A549 (cell line): ENCODE measurements at regions not wholly inside any gene's neighbourhood (a gene's known extent, or its start where the extent isn't known, plus 50 kb on each side); places are given as distances from the start of the nearest gene placed in this dataset.

Experiments
- ATAC-seq, 2 experiments: fragments of 200-7000 bp in 1 of 2; fragments of >200 bp in 1 of 2; cut with Nextera tagmentation in 1 of 2; cut with Tn5 transposase in 1 of 2; 3 replicates each; pipeline versions ENCODE4 v1.8.0 to v1.9.1; 2018 to 2020; ENCODE audit warnings: mild to moderate bottlenecking in 1 of 2, moderate library complexity in 1 of 2
- CTCF ChIA-PET: fragments of 300-600 bp; sonication (Branson Sonifier 250); formaldehyde crosslinking; extraction: SDS; loops from one replicate; lab custom pipeline; 2021; ENCODE audit warnings: antibody characterized with exemption, inconsistent platforms; lab: Yijun Ruan, JAX
- POLR2A ChIA-PET: fragments of 350-600 bp; formaldehyde crosslinking; extraction: SDS; loops from one replicate; lab custom pipeline; 2021; ENCODE audit warnings: antibody characterized with exemption, inconsistent platforms; lab: Yijun Ruan, JAX
- DNase-seq, 2 experiments: peaks; one replicate each; pipeline versions ENCODE4 v3.0.0 to v3.0.0-alpha.2; 2011 to 2016; ENCODE audit warnings: low read depth in 1 of 2, low spot score in 1 of 2
- FAIRE-seq: peaks from 2 replicates; lab custom pipeline; 2011; peaks lifted over from hg19 to GRCh38; lab: Jason Lieb, UNC
- H3K27ac ChIP-seq, 2 experiments: fragments of >200 bp; sonication (Bioruptor Twin); formaldehyde crosslinking; 3 replicates each; pipeline ENCODE4 v1.5.1; 2016 to 2017
- H3K4me1 ChIP-seq: fragments of >200 bp; sonication (Bioruptor Twin); formaldehyde crosslinking; 3 replicates; pipeline ENCODE4 v1.6.1; 2016
- H3K4me2 ChIP-seq: fragments of >200 bp; sonication (Bioruptor Twin); formaldehyde crosslinking; 3 replicates; pipeline ENCODE4 v1.6.1; 2016
- H3K4me3 ChIP-seq: fragments of >200 bp; sonication (Bioruptor Twin); formaldehyde crosslinking; 3 replicates; pipeline ENCODE4 v1.5.1; 2016
- H3K9me3 ChIP-seq: fragments of >200 bp; sonication (Bioruptor Twin); formaldehyde crosslinking; 3 replicates; pipeline ENCODE4 v1.6.1; 2016
- BHLHE40 ChIP-seq: IDR thresholded peaks from 2 replicates; pipeline ENCODE4 v1.6.1; 2012; ENCODE audit warnings: low read depth, low read length, inconsistent platforms
- CBX8 ChIP-seq: fragments of 200-600 bp; sonication (generic); IDR thresholded peaks from 2 replicates; pipeline ENCODE4 v1.6.1; 2016
- CEBPB ChIP-seq, 2 experiments: fragments of >200 bp in 1 of 2; sonication (Bioruptor Twin) in 1 of 2; formaldehyde crosslinking in 1 of 2; IDR thresholded peaks; 2 replicates each; pipeline ENCODE4 v1.6.1; 2012 to 2016
- CHD4 ChIP-seq: fragments of 200-600 bp; sonication (generic); IDR thresholded peaks from 2 replicates; pipeline ENCODE4 v1.6.1; 2016; ENCODE audit warnings: antibody characterized with exemption, mild to moderate bottlenecking, borderline replicate concordance
- EHMT2 ChIP-seq: fragments of 200-600 bp; sonication (generic); IDR thresholded peaks from 2 replicates; pipeline ENCODE4 v1.6.1; 2016; ENCODE audit warnings: antibody characterized with exemption, low read depth, mild to moderate bottlenecking, moderate library complexity
- ESRRA ChIP-seq: fragments of 150-350 bp; IDR thresholded peaks from 2 replicates; pipeline ENCODE4 v1.6.1; 2014; ENCODE audit warnings: mild to moderate bottlenecking, low read length, borderline replicate concordance
- FOSB ChIP-seq: fragments of 250-450 bp; sonication (Bioruptor Pico); IDR thresholded peaks from 2 replicates; pipeline ENCODE4 v1.5.0; 2020; ENCODE audit warnings: mild to moderate bottlenecking, moderate library complexity
- FOSL2 ChIP-seq, 2 experiments: fragments of 450-650 bp in 1 of 2; fragments of >200 bp in 1 of 2; sonication (Bioruptor Twin) in 1 of 2; formaldehyde crosslinking; IDR thresholded peaks; 2 replicates each; pipeline versions ENCODE4 v1.5.0 to v1.6.1; 2016 to 2020; ENCODE audit warnings: mild to moderate bottlenecking in 1 of 2, moderate library complexity in 1 of 2
- HOXB13 ChIP-seq: fragments of 250-450 bp; sonication (Bioruptor Pico); IDR thresholded peaks from 2 replicates; pipeline ENCODE4 v1.5.0; 2020; ENCODE audit warnings: low read depth, mild to moderate bottlenecking, moderate library complexity
- HOXB5 ChIP-seq: fragments of 250-450 bp; sonication (Bioruptor Pico); IDR thresholded peaks from 2 replicates; pipeline ENCODE4 v1.5.0; 2020; ENCODE audit warnings: mild to moderate bottlenecking, moderate library complexity
- JUN ChIP-seq, 2 experiments: fragments of >200 bp; sonication (Bioruptor Twin); formaldehyde crosslinking; IDR thresholded peaks; 2 replicates in 1 of 2; 3 replicates in 1 of 2; pipeline ENCODE4 v1.6.1; 2016 to 2017
- KDM1A ChIP-seq: fragments of 200-600 bp; sonication (generic); IDR thresholded peaks from 2 replicates; pipeline ENCODE4 v1.6.1; 2016; ENCODE audit warnings: low read depth, mild to moderate bottlenecking
- KDM5A ChIP-seq: fragments of 200-600 bp; sonication (generic); IDR thresholded peaks from 2 replicates; pipeline ENCODE4 v1.6.1; 2016; ENCODE audit warnings: antibody characterized with exemption, mild to moderate bottlenecking
- MAX ChIP-seq: IDR thresholded peaks from 2 replicates; pipeline ENCODE4 v1.6.1; 2012
- MAZ ChIP-seq: fragments of 150-350 bp; IDR thresholded peaks from 2 replicates; pipeline ENCODE4 v1.6.1; 2014; ENCODE audit warnings: antibody characterized with exemption, low read depth, low read length, borderline replicate concordance
- MYC ChIP-seq: IDR thresholded peaks from 2 replicates; pipeline ENCODE4 v1.6.1; 2012; ENCODE audit warnings: mild to moderate bottlenecking, inconsistent platforms, low read length, improper control_type of control experiment, borderline replicate concordance
- NFE2L2 ChIP-seq: fragments of 150-350 bp; conservative IDR thresholded peaks from 2 replicates; pipeline ENCODE4 v1.6.1; 2014; ENCODE audit warnings: low read length
- PHF8 ChIP-seq: fragments of 200-600 bp; sonication (generic); IDR thresholded peaks from 2 replicates; pipeline ENCODE4 v1.6.1; 2016; ENCODE audit warnings: low read depth, mild to moderate bottlenecking, antibody characterized with exemption, moderate library complexity, borderline replicate concordance
- RAD21 ChIP-seq, 2 experiments: fragments of >200 bp in 1 of 2; sonication (Bioruptor Twin) in 1 of 2; formaldehyde crosslinking in 1 of 2; IDR thresholded peaks in 1 of 2; conservative IDR thresholded peaks in 1 of 2; 2 replicates in 1 of 2; 3 replicates in 1 of 2; pipeline ENCODE4 v1.6.1; 2012 to 2018; ENCODE audit warnings: inconsistent platforms in 1 of 2
- RFX5 ChIP-seq: fragments of 450-650 bp; IDR thresholded peaks from 2 replicates; pipeline ENCODE4 v1.7.1; 2014; ENCODE audit warnings: antibody characterized with exemption, mild to moderate bottlenecking, moderate library complexity
- RNF2 ChIP-seq: fragments of 200-600 bp; sonication (generic); IDR thresholded peaks from 2 replicates; pipeline ENCODE4 v1.6.1; 2016; ENCODE audit warnings: low read depth, mild to moderate bottlenecking, antibody characterized with exemption, moderate library complexity, borderline replicate concordance
- TFCP2L1 ChIP-seq: fragments of 250-450 bp; sonication (Bioruptor Pico); IDR thresholded peaks from 2 replicates; pipeline ENCODE4 v1.5.0; 2021; ENCODE audit warnings: mild to moderate bottlenecking
- TP53 ChIP-seq: fragments of 250-450 bp; sonication (Bioruptor Pico); IDR thresholded peaks from 2 replicates; pipeline ENCODE4 v1.5.0; 2021; ENCODE audit warnings: mild to moderate bottlenecking, moderate library complexity
- ZFP36 ChIP-seq: fragments of 450-650 bp; IDR thresholded peaks from 2 replicates; pipeline ENCODE4 v1.6.1; 2014; ENCODE audit warnings: borderline replicate concordance; ENCODE audit not compliant: partially characterized antibody
- ZNF302 ChIP-seq: fragments of 250-450 bp; sonication (Bioruptor Pico); IDR thresholded peaks from 2 replicates; pipeline ENCODE4 v1.9.0; 2021; ENCODE audit warnings: inconsistent platforms, mild to moderate bottlenecking, moderate library complexity
- ZSCAN20 ChIP-seq: fragments of 250-450 bp; sonication (Bioruptor Pico); IDR thresholded peaks from 2 replicates; pipeline ENCODE4 v1.8.0; 2022; ENCODE audit warnings: mild to moderate bottlenecking, moderate library complexity
- WGBS: methylation state at CpG from one replicate; pipeline ENCODE4 v1.1.6; 2017; ENCODE audit errors: missing lambda C conversion rate; 5-methylcytosine and 5-hydroxymethylcytosine counted together
- TF ChIP-seq, protein P1 (sequence below): fragments of >200 bp; sonication (Bioruptor Twin); formaldehyde crosslinking; IDR thresholded peaks from 2 replicates; pipeline ENCODE4 v1.6.1; 2016
- TF ChIP-seq, protein P2 (sequence below): fragments of 250-450 bp; sonication (Bioruptor Pico); IDR thresholded peaks from 2 replicates; pipeline ENCODE4 v1.5.0; 2021; ENCODE audit warnings: mild to moderate bottlenecking, moderate library complexity, borderline replicate concordance
- TF ChIP-seq, protein P3 (sequence below): IDR thresholded peaks from 2 replicates; pipeline ENCODE4 v1.6.1; 2012
- TF ChIP-seq, protein P4 (sequence below): fragments of 150-350 bp; IDR thresholded peaks from 2 replicates; pipeline ENCODE4 v1.6.1; 2014; ENCODE audit warnings: low read depth, mild to moderate bottlenecking, low read length

DNA sequence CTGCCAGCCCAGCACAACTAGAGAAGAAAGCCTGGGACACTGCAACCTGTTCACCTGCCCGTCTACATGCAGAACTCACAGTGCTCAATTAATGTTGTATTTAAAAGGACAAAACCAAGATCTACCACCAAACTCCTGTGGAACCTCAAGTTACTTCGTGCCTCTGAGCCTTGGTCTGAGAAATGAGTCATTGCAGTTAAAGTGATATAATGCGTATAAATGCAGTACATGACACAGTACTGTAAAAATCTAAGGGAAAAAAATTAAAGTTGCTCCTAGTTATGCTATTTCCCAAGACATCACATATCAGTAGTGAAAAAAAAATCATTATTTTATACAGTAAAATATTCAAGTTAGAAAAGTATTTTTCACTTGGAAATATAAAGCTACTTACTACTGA, 138.9 kb downstream of the ZIC4 start:
- ChIA-PET CTCF (no interaction called here), POLR2A (no interaction called here)
- no peak overlapping the region for H3K27ac ChIP-seq
- ATAC-seq (no peak), FAIRE-seq (no peak), DNase-seq (no peak)
- H3K9me3 ChIP-seq = no peaks in the 10 kb centered on the region
- no peaks in the 10 kb centered on the region for H3K4me1 ChIP-seq
- H3K4me3 ChIP-seq = no peak overlapping the region
- H3K4me2 ChIP-seq = no peak overlapping the region
- TF ChIP-seq CHD4 (no peak), ZFP36 (no peak), BHLHE40 (no peak), EHMT2 (no peak), HOXB13 (no peak), PHF8 (no peak), FOSL2 (IDR thresholded peaks at IDR 0.05) (no peak), FOSL2 (CRISPR knock-in tag; IDR thresholded peaks at IDR 0.05) (no peak)
- TF ChIP-seq, protein P1, sequence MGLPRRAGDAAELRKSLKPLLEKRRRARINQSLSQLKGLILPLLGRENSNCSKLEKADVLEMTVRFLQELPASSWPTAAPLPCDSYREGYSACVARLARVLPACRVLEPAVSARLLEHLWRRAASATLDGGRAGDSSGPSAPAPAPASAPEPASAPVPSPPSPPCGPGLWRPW = no peak
- TF ChIP-seq, protein P2, sequence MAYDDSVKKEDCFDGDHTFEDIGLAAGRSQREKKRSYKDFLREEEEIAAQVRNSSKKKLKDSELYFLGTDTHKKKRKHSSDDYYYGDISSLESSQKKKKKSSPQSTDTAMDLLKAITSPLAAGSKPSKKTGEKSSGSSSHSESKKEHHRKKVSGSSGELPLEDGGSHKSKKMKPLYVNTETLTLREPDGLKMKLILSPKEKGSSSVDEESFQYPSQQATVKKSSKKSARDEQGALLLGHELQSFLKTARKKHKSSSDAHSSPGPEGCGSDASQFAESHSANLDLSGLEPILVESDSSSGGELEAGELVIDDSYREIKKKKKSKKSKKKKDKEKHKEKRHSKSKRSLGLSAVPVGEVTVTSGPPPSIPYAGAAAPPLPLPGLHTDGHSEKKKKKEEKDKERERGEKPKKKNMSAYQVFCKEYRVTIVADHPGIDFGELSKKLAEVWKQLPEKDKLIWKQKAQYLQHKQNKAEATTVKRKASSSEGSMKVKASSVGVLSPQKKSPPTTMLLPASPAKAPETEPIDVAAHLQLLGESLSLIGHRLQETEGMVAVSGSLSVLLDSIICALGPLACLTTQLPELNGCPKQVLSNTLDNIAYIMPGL = no peak
- 22% methylated on average over 3 of the region's 3 CpGs for WGBS

- 73% methylated on average over 2 of the region's 2 CpGs for WGBS
Measured at GRCh38 chr3:147257944-147258343, 148.4 kb downstream of the ZIC4 start.

DNA sequence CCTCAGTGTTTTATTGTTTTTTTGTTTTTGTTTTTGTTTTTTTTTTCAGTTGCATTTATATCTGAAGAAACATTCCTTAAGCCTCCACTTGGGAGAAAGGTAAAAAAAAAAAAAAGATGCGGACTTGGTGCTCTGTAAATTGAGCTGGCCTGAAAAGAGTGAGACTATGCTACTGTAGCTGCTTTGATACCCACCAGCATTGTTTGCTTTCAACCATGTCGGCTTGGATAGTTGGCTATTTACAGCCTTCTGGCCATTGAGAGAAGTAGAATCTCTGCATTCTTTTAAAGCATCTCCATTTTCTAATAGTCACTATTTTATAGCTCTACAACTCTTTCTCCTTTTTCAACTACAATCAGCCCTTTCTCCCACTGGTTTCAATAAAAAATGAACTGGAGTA, 149.6 kb downstream of the ZIC4 start:
- POLR2A ChIA-PET = no interaction called here

More at GRCh38 chr3:147257944-147258343, 148.4 kb downstream of the ZIC4 start:
- DNase-seq (no peak), ATAC-seq (no peak), FAIRE-seq (no peak)
- H3K4me2 ChIP-seq = no peak overlapping the region
- no peaks in the 10 kb centered on the region for H3K4me1 ChIP-seq
- TF ChIP-seq ZNF302 (no peak), ZFP36 (no peak), TFCP2L1 (CRISPR knock-in tag) (no peak), ESRRA (no peak), RNF2 (no peak), ZSCAN20 (CRISPR knock-in tag) (no peak), MAX (no peak), KDM1A (no peak), JUN (IDR thresholded peaks at IDR 0.05) (no peak), RAD21 (conservative IDR thresholded peaks at IDR 0.05 in 1 of 2, IDR thresholded peaks at IDR 0.05 in 1 of 2) (no peak), NFE2L2 (no peak), RFX5 (no peak), CBX8 (no peak), TP53 (CRISPR knock-in tag) (no peak), CEBPB (IDR thresholded peaks at IDR 0.05) (no peak), HOXB5 (CRISPR knock-in tag) (no peak), KDM5A (no peak), MAZ (no peak)
- TF ChIP-seq, protein P3, sequence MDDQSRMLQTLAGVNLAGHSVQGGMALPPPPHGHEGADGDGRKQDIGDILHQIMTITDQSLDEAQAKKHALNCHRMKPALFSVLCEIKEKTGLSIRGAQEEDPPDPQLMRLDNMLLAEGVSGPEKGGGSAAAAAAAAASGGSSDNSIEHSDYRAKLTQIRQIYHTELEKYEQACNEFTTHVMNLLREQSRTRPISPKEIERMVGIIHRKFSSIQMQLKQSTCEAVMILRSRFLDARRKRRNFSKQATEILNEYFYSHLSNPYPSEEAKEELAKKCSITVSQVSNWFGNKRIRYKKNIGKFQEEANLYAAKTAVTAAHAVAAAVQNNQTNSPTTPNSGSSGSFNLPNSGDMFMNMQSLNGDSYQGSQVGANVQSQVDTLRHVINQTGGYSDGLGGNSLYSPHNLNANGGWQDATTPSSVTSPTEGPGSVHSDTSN = no peak
- TF ChIP-seq, protein P4, sequence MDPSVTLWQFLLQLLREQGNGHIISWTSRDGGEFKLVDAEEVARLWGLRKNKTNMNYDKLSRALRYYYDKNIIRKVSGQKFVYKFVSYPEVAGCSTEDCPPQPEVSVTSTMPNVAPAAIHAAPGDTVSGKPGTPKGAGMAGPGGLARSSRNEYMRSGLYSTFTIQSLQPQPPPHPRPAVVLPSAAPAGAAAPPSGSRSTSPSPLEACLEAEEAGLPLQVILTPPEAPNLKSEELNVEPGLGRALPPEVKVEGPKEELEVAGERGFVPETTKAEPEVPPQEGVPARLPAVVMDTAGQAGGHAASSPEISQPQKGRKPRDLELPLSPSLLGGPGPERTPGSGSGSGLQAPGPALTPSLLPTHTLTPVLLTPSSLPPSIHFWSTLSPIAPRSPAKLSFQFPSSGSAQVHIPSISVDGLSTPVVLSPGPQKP = no peak
- no peaks in the 10 kb centered on the region for H3K9me3 ChIP-seq
- CTCF ChIA-PET = no interaction called here
- POLR2A ChIA-PET = no interaction called here
- no peak overlapping the region for H3K4me3 ChIP-seq
- no peak overlapping the region for H3K27ac ChIP-seq

More for the DNA sequence above, 149.6 kb downstream of the ZIC4 start:
- H3K4me3 ChIP-seq = no peak overlapping the region
- WGBS = 49% methylated on average over 2 of the region's 2 CpGs
- no peak for DNase-seq
- TF ChIP-seq FOSB (CRISPR knock-in tag) (no peak), HOXB13 (no peak), MAZ (no peak), MYC (no peak)
- TF ChIP-seq, all 56 proteins: peak for 0
- Histone ChIP-seq H3K9me3 (no peaks in the 10 kb centered on the region), H3K4me1 (no peaks in the 10 kb centered on the region), H3K4me2 (no peak overlapping the region), H3K27ac (no peak overlapping the region)
- ATAC-seq = no peak
- no peak for FAIRE-seq
- CTCF ChIA-PET = no interaction called here
